ENCODE measurements at regions not wholly inside any gene's neighbourhood (a gene's known extent, or its start where the extent isn't known, plus 50 kb on each side); places are given as distances from the start of the nearest gene placed in this dataset.
"Not testable (repeated sequence)": the region's sequence is repeated elsewhere in the genome, so short reads cannot be mapped to it uniquely, and the experiment has no call there.

DNA sequence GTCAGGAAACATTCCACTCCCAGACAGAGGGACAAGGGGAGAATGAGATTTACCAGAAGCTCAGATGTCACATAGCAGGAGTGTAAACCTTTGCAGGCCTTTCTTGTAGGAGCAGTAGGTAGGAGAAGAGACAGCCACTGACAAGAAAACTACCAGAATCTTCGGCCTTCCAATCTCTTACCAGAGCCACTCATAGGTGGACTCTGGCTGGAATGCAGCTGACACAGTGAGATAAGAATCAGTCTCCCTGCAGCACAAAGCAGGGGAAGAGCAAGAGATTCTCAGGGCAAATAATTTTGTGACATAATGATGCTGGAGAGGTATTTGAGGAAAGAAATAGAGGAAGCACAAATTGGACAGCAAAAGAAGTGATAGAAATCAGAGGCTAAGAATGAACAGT, 1534.5 kb downstream of the DPP10 start:
- no peaks in the 10 kb centered on the region for H3K36me3 ChIP-seq (ENCODE audit: control insufficient read depth, insufficient read depth, low read length)
- TF ChIP-seq, protein P1, sequence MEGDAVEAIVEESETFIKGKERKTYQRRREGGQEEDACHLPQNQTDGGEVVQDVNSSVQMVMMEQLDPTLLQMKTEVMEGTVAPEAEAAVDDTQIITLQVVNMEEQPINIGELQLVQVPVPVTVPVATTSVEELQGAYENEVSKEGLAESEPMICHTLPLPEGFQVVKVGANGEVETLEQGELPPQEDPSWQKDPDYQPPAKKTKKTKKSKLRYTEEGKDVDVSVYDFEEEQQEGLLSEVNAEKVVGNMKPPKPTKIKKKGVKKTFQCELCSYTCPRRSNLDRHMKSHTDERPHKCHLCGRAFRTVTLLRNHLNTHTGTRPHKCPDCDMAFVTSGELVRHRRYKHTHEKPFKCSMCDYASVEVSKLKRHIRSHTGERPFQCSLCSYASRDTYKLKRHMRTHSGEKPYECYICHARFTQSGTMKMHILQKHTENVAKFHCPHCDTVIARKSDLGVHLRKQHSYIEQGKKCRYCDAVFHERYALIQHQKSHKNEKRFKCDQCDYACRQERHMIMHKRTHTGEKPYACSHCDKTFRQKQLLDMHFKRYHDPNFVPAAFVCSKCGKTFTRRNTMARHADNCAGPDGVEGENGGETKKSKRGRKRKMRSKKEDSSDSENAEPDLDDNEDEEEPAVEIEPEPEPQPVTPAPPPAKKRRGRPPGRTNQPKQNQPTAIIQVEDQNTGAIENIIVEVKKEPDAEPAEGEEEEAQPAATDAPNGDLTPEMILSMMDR (conservative IDR thresholded peaks at IDR 0.05) = no peak
- H3K27ac ChIP-seq (ENCODE audit: low read depth, low read length) = no peak overlapping the region
- peaks cover 6% of the 10 kb centered on the region for H3K9me3 ChIP-seq (ENCODE audit: control insufficient read depth, low read length)
- no peaks in the 10 kb centered on the region for H3K4me1 ChIP-seq (ENCODE audit: control insufficient read depth, insufficient read depth, low read length)
- Mint-ChIP-seq H3K4me1 (peaks cover 29% of the 10 kb centered on the region), H3K9me3 (peaks cover 16% of the 10 kb centered on the region), H3K27me3 (ENCODE audit: insufficient read depth) (no peaks in the 10 kb centered on the region), H3K36me3 (ENCODE audit: low read depth) (peaks cover 5% of the 10 kb centered on the region), H3K4me3 (no peak overlapping the region), H3K27ac (no peak overlapping the region)
- H3K27me3 ChIP-seq (ENCODE audit: control insufficient read depth, insufficient read depth, low read length, poor library complexity, severe bottlenecking) = no peaks in the 10 kb centered on the region
- 92% methylated on average over 1 of the region's 1 CpG; no CpG with 5 or more reads in 1 of the 2 experiments for WGBS, 2 experiments (ENCODE audit: insufficient coverage in 1 of 2, insufficient read length in 1 of 2)
- DNase-seq = no peak
- no peak overlapping the region for H3K9ac ChIP-seq (ENCODE audit: extremely low read depth, low read length, poor library complexity, severe bottlenecking)
- no peak overlapping the region for H3K4me3 ChIP-seq (ENCODE audit: low read length)

DNA sequence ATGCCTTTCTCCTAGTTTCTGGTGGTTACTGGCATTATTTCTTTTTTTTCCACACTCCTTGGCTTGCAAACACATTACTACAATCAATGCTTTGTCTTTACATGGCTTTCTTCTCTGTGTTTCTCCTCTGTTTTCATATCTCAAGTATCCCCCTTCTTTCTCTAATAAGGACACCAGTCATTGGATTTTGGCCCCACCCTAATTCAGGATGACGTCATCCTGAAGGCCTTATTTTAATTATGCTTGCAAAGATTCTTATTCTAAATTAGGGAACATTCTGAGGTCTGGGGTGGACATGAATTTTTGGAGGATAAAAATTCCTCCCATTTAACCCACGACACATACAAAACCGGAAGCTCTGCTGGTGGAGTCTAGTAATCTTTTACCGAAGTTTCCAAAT, 1556.6 kb downstream of the DPP10 start:
- Histone ChIP-seq H3K36me3 (ENCODE audit: control insufficient read depth, insufficient read depth, low read length) (no peaks in the 10 kb centered on the region), H3K4me1 (ENCODE audit: control insufficient read depth, insufficient read depth, low read length) (no peaks in the 10 kb centered on the region), H3K4me3 (ENCODE audit: low read length) (no peak overlapping the region), H3K9ac (ENCODE audit: extremely low read depth, low read length, poor library complexity, severe bottlenecking) (no peak overlapping the region), H3K27ac (ENCODE audit: low read depth, low read length) (no peak overlapping the region), H3K9me3 (ENCODE audit: control insufficient read depth, low read length) (no peaks in the 10 kb centered on the region), H3K27me3 (ENCODE audit: control insufficient read depth, insufficient read depth, low read length, poor library complexity, severe bottlenecking) (no peaks in the 10 kb centered on the region)
- Mint-ChIP-seq H3K27me3 (ENCODE audit: insufficient read depth) (no peaks in the 10 kb centered on the region), H3K36me3 (ENCODE audit: low read depth) (no peaks in the 10 kb centered on the region), H3K9me3 (peaks cover 6% of the 10 kb centered on the region), H3K4me3 (no peak overlapping the region), H3K4me1 (no peaks in the 10 kb centered on the region), H3K27ac (no peak overlapping the region)
- 95 to 100% methylated on average over 2 to 4 of the region's 4 CpGs for WGBS, 2 experiments (ENCODE audit: insufficient coverage in 1 of 2, insufficient read length in 1 of 2)
- no peak for DNase-seq
- TF ChIP-seq, protein P1 (conservative IDR thresholded peaks at IDR 0.05) = no peak

DNA sequence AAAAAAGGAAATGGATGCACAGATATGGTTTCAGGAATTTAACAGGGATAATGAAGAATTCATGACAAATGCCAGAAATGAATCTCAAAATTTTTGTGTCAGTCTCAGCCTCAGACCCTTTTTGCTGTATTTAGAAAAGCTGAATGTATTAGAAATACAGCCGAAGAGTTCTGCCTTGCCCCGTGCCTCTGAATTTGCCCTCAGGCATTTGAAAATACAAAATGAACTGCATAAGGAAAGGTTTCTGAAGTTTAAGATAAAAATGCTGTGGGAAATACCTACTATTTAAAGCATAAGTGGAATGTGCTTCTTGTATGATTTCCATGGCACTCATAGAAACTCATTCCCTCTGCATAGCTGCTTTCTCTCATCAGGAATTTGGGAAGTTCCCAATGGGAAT, 1580.6 kb downstream of the DPP10 start:
- 88 to 90% methylated on average over 2 of the region's 2 CpGs for WGBS, 2 experiments (ENCODE audit: insufficient coverage in 1 of 2, insufficient read length in 1 of 2)
- DNase-seq = no peak
- Histone ChIP-seq H3K27ac (ENCODE audit: low read depth, low read length) (no peak overlapping the region), H3K9ac (ENCODE audit: extremely low read depth, low read length, poor library complexity, severe bottlenecking) (no peak overlapping the region), H3K27me3 (ENCODE audit: control insufficient read depth, insufficient read depth, low read length, poor library complexity, severe bottlenecking) (no peaks in the 10 kb centered on the region), H3K4me3 (ENCODE audit: low read length) (no peak overlapping the region), H3K4me1 (ENCODE audit: control insufficient read depth, insufficient read depth, low read length) (no peaks in the 10 kb centered on the region), H3K36me3 (ENCODE audit: control insufficient read depth, insufficient read depth, low read length) (no peaks in the 10 kb centered on the region), H3K9me3 (ENCODE audit: control insufficient read depth, low read length) (no peaks in the 10 kb centered on the region)
- TF ChIP-seq, protein P1 (conservative IDR thresholded peaks at IDR 0.05) = no peak
- H3K4me1 Mint-ChIP-seq = no peaks in the 10 kb centered on the region
- H3K27me3 Mint-ChIP-seq (ENCODE audit: insufficient read depth) = no peaks in the 10 kb centered on the region
- no peaks in the 10 kb centered on the region for H3K9me3 Mint-ChIP-seq
- no peak overlapping the region for H3K27ac Mint-ChIP-seq
- no peak overlapping the region for H3K4me3 Mint-ChIP-seq
- no peaks in the 10 kb centered on the region for H3K36me3 Mint-ChIP-seq (ENCODE audit: low read depth)

DNA sequence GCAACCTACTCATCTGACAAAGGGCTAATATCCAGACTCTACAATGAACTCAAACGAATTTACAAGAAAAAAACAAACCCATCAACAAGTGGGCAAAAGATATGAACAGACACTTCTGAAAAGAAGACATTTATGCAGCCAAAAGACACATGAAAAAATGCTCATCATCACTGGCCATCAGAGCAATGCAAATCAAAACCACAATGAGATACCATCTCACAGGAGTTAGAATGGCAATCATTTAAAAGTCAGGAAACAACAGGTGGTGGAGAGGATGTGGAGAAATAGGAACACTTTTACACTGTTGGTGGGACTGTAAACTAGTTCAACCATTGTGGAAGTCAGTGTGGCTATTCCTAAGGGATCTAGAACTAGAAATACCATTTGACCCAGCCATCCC, 1596.3 kb downstream of the DPP10 start:
- not testable (repeated sequence) for H3K4me1 ChIP-seq (ENCODE audit: control insufficient read depth, insufficient read depth, low read length); H3K9me3 Mint-ChIP-seq; H3K4me1 Mint-ChIP-seq; H3K27ac Mint-ChIP-seq; H3K4me3 Mint-ChIP-seq; DNase-seq; H3K36me3 ChIP-seq (ENCODE audit: control insufficient read depth, insufficient read depth, low read length); H3K36me3 Mint-ChIP-seq (ENCODE audit: low read depth); H3K27ac ChIP-seq (ENCODE audit: low read depth, low read length); H3K27me3 Mint-ChIP-seq (ENCODE audit: insufficient read depth); H3K9me3 ChIP-seq (ENCODE audit: control insufficient read depth, low read length); H3K4me3 ChIP-seq (ENCODE audit: low read length); H3K27me3 ChIP-seq (ENCODE audit: control insufficient read depth, insufficient read depth, low read length, poor library complexity, severe bottlenecking); H3K9ac ChIP-seq (ENCODE audit: extremely low read depth, low read length, poor library complexity, severe bottlenecking)
- 100% methylated on average over 1 of the region's 1 CpG; no CpG with 5 or more reads in 1 of the 2 experiments for WGBS, 2 experiments (ENCODE audit: insufficient coverage in 1 of 2, insufficient read length in 1 of 2)

Data from endodermal cell (in vitro differentiated cells).